22Rv1 (cell line): ENCODE measurements at regions not wholly inside any gene's neighbourhood (a gene's known extent, or its start where the extent isn't known, plus 50 kb on each side); places are given as distances from the start of the nearest gene placed in this dataset.

Source experiments
- H3K27ac ChIP-seq: fragments of 450-650 bp; 2 replicates; pipeline ENCODE4 v1.5.1; 2017
- CTCF ChIP-seq: fragments of 450-650 bp; IDR thresholded peaks from 2 replicates; pipeline ENCODE4 v1.5.1; 2017; ENCODE audit warnings: mild to moderate bottlenecking
- ZFX ChIP-seq: fragments of 450-650 bp; IDR thresholded peaks from 2 replicates; pipeline ENCODE4 v1.6.1; 2017; ENCODE audit warnings: antibody characterized with exemption, borderline replicate concordance

GRCh38 chr6:21745543-21746337, 152.2 kb downstream of the SOX4 start:
- TF ChIP-seq CTCF (no peak), ZFX (no peak)
- no peak overlapping the region for H3K27ac ChIP-seq

DNA sequence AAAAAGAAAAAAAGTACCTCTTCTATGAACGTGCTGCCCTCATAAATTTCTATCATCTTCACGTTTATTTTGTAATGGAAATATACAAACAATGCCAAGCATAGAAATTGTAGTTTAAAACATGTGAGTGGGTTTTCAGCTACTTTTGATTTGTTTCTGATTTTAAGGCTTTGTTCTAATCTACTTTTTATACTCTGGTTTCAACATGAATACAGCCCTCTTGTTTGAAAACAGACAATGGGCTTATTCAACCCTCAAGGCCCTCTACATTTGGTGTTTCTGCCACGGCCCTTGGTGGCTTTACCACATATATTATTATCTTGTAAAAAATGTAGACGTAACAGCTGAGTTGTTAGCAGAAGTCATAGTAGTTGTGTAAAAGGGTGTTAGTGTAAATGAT, 153.9 kb downstream of the SOX4 start:
- H3K27ac ChIP-seq, result no peak overlapping the region
- TF ChIP-seq CTCF (no peak), ZFX (no peak)

DNA sequence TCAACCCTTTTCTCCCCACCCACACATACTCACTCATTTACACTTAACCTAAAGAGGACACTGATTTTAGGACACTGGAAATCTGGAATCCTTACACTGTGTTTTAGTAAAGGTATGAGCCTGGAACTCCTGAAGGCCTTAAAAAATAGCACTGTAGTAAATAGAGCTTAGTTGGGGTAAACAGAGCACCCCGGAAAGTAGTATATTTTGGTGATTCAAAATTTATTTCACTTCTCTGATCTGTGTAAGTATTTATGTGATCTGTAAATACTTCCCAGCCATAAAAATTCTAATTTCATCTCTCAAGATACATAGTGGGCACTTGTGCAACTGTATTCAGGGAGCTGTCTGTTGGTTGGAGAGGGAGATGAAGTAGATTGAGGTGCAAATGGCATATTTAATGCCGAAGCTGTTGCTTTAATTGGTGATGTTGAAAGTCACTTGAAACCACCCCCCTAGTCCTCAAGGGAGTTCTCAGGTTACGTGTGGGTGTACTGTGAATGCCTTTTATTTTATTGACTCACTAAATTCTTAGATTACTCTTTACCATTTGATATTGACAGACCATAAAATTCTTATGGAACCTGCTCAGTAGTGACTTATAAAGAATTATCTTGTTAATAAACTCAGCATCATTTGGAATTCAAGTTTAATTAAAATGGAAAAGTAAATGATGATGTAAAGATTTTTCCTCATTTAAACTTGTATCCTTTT, 154.9 kb downstream of the SOX4 start:
- TF ChIP-seq ZFX (no peak), CTCF (no peak)
- no peak overlapping the region for H3K27ac ChIP-seq

GRCh38 chr6:21749754-21750153, 156.2 kb downstream of the SOX4 start:
- TF ChIP-seq CTCF (no peak), ZFX (no peak)
- no peak overlapping the region for H3K27ac ChIP-seq

- no peak overlapping the region for H3K27ac ChIP-seq
Measured at GRCh38 chr6:21750575-21750974, 157.0 kb downstream of the SOX4 start.

GRCh38 chr6:21751608-21752007, 158.1 kb downstream of the SOX4 start:
- TF ChIP-seq ZFX (no peak), CTCF (no peak)
- H3K27ac ChIP-seq, result no peak overlapping the region

More at GRCh38 chr6:21750575-21750974, 157.0 kb downstream of the SOX4 start:
- TF ChIP-seq CTCF (no peak), ZFX (no peak)
